SHP77 treated with DMSO at 0.1 percent for 48 hours (cell line): ENCODE measurements at regions not wholly inside any gene's neighbourhood (a gene's known extent, or its start where the extent isn't known, plus 50 kb on each side); places are given as distances from the start of the nearest gene placed in this dataset.
"Not testable (repeated sequence)": the region's sequence is repeated elsewhere in the genome, so short reads cannot be mapped to it uniquely, and the experiment has no call there.

Experiments used
- DNase-seq: peaks from one replicate; lab custom pipeline; 2025; lab: John Stamatoyannopoulos, UW

- no peak for DNase-seq
These were observed 296.7 kb downstream of the ZNF326 start for GRCh38 chr1:90291431-90292216.

DNA sequence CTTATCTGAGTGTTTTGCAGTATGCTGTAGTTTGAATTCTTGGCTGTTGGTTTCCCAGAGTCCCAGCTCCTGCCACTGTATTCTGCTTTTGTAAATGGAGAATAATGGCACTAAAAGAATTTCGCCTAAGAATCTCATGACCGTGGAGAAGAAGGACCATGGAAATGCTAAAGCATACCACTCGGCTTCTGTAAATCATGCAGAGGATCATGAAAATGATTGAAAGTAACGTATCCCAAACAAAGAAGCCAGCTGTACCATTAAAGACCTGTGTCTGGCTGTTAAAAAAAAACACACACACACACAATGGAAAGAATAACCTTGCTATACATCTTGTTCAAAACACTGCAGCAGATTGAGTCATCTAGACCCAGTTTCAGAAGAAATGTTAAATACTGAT lies 287.9 kb downstream of the ZNF326 start:
- DNase-seq = no peak

GRCh38 chr1:90281886-90282285 lies 287.0 kb downstream of the ZNF326 start:
- not testable (repeated sequence) for DNase-seq

DNA sequence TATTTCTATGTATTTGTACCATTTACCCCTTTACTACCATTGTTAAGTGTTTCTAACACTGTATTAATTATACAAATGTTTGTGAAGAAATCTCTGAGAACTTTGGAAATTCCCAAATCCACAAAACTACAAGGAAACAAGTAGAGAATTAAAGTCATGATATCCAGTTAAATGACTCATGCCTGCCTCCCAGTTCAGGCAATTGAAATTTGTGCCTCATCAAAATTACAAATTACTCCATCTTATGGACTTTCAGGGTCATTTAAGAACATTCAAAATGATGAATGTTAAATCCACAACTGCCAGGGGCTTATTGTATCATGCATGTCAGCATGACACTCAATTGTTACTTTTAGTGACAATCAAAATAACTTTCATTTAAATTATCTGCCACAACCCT lies 282.4 kb downstream of the ZNF326 start:
- no peak for DNase-seq

DNA sequence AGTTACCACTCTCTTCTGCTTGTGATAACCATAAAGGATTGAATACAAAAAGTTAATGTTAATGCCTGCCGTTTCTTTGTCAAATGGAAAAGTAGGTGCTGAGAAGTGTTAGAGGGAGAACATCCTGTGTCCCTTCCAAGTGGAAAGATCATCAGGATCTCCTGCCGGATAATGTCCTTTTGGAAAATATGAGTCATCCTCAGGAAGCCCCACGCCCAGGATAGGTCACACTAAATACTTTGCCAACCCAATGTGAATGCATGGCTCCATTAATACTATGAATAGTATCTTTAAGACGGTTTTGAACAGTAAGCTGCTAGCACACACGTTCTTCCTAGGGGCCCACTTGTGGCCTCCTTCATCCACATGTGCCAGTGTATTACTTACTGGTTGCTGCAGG lies 279.5 kb downstream of the ZNF326 start:
- no peak for DNase-seq

DNA sequence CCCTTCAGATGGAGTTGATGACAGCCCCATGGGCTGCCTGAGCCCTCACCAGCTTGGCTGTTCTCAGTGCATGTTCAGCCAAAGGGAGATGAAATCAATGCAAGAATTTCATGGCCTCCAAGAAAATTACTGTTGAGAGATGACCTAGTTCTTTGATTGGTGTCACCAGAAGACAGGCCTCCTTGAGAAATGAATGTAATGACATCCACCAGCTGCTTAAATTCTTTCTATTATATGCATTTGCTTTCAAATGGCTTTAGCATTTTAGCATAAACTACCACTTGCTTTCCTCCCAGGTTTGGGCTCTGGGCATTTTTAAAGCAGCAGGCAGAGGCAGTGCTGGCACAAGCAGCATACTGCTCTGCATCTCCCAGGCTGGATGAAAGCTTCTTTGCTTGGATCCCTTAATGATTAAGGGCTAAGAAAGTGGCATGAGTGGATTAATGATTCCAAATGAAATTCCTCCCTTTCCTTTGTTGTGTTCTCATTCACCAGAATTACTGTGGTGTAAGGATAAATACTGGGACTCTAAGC lies 278.4 kb downstream of the ZNF326 start:
- DNase-seq = no peak

- no peak for DNase-seq
These were observed 267.9 kb downstream of the ZNF326 start for GRCh38 chr1:90262791-90263190.

GRCh38 chr1:90262286-90262685 lies 267.4 kb downstream of the ZNF326 start:
- DNase-seq = no peak

- no peak for DNase-seq
These were observed 251.2 kb downstream of the ZNF326 start for GRCh38 chr1:90246069-90246468.

DNA sequence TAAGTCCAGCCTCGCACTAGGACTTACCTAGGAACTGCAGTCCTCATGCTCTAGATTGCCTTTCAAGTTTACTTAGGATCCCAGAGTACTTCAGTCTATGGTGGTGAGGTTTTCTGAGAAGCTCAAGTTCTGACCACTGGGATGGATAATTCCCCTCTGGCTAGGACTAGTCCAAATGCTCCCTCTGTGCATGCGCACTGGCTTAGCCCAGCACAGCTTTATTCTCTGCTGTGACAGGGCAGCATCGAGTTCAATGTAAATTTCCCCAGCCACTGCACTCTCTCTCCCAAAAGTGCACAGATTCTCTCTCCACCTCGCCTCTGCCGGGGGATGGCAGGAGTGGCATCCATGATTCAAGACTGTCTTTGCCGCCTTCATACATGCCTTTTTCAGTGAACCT lies 241.6 kb downstream of the ZNF326 start:
- no peak for DNase-seq

- no peak for DNase-seq
These were observed 228.5 kb downstream of the ZNF326 start for GRCh38 chr1:90223401-90223800.

DNA sequence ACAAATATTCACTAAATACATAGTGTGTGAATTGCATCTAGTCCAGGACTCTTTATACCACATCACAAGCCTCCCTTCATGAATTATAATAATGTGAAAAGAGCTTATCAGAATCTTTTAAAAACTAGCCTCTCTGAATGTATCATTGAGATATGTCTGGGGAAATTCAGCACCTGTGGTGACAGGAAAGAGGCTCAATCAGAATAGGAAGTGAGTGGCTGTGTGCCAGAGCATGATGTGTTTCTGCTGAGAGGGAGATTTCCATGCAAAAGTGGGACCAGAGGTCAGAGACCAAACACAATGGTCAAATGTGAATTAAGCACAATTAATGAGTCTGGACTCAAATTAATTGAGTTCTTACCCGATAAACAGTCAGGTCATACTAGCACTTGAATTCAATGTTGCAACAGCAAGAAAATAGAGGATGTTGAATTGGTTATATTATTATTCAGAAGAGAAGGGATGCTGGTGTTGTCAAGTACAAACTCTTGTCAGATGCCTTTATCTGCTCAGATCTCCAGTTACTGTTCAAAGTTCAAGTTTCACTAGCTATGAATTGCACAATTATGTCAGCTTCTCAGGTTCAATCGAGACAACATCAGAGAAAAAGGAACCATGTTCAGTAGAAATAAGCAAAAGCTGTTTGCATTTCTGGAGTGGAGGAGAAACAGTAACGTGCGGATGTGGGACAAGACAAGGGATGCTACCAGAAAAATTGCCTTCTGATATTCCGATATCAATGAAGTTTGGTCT lies 226.2 kb downstream of the ZNF326 start:
- no peak for DNase-seq

DNA sequence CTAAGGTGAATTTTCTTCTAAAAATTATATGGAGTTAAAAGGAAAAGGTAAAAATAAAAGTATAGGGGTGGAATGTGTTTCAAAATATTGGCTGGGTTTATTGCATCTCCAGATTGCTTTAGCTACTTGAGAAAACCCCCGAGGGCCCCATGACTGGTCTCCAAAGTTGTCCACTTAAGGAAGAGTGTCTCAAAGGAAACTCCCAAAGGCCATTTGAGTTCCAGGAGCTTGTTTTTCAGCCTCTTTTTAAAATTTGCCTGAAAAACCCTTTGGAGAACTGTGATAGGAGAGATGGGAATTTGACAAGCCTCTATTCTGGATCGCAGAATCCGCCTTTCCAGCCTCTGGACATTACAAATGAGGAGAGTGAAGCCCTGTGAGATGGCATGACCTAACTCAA lies 225.6 kb downstream of the ZNF326 start:
- no peak for DNase-seq

GRCh38 chr1:90219166-90219871 lies 224.4 kb downstream of the ZNF326 start:
- DNase-seq = not testable (repeated sequence)

DNA sequence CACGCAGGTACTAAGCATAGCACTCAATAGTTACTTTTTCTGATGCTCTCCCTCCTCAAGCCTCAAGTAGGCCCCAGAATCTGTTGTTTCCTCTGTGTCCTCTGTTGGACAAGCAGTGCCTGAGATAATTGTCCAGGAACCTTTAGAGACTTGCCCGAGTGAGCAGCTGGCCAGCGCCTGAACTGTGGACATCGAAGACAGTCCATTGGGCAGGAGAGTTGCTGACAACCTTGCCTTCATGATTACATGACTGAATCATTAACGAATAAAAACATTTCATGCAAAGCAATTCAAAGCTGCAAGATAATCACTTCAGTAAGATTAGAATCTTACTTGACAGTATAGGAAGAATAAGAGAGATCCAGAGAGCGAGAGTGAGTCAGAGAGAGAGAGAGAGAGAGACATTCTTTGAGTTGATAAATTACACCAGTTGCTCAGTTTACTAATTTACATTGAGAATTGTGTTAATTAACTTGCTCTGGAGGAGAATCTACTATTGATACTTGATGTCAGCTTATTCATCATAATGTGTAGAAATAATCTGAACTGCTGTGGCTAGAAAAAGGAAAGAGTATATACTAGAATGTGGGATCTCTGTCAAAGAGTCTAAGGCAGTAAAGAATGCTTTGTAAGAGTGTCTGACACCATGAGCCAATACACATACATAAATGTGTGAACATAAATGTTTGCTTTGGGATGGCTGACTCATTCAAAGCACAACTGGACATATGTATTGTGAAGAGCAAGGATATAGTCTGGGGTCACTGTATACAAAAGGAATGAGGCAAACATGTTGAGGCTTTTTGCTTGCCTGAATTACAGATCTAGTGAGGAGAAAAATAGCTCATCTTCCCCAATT lies 216.0 kb downstream of the ZNF326 start:
- no peak for DNase-seq

GRCh38 chr1:90208949-90209348 lies 214.0 kb downstream of the ZNF326 start:
- no peak for DNase-seq

DNA sequence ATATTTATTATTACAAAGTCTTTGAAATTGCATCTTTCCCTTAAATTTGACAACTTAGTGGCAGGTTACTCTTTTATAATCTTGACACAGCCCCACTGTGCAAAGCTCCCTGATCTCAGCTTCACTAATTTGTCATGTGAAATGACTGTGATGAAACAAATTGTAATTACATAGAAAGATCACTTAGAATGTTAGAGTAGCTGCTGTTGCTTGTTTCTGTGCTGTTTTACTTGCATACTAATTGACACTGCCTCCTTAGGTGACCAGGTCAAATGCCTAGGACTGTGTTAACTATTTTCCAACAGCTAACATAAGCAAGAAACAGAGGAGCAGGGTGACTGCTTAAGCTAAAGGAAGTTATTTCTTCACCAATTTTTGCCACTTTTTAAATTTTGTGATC lies 211.3 kb downstream of the ZNF326 start:
- DNase-seq = no peak

GRCh38 chr1:90204780-90205179 lies 209.9 kb downstream of the ZNF326 start:
- no peak for DNase-seq

- no peak for DNase-seq
These were observed 209.2 kb downstream of the ZNF326 start for GRCh38 chr1:90204023-90204590.

- DNase-seq = no peak
These were observed 206.8 kb downstream of the ZNF326 start for GRCh38 chr1:90201467-90202358.
